Left kidney (tissue), 1 donor: ENCODE measurements at regions not wholly inside any gene's neighbourhood (a gene's known extent, or its start where the extent isn't known, plus 50 kb on each side); places are given as distances from the start of the nearest gene placed in this dataset.
"Not testable (repeated sequence)": the region's sequence is repeated elsewhere in the genome, so short reads cannot be mapped to it uniquely, and the experiment has no call there.

Experiments
- DNase-seq: peaks from one replicate; pipeline ENCODE4 v3.0.0-alpha.2; 2013

- DNase-seq: no peak
Observed at GRCh38 chr11:92026664-92027063, 198.0 kb upstream of the FAT3 start.

GRCh38 chr11:92024788-92025187 lies 199.8 kb upstream of the FAT3 start:
- DNase-seq: no peak

- DNase-seq: no peak
Observed at GRCh38 chr11:92022499-92022898, 202.1 kb upstream of the FAT3 start.

GRCh38 chr11:92018332-92018731 lies 206.3 kb upstream of the FAT3 start:
- DNase-seq: no peak

GRCh38 chr11:92008249-92008648 lies 216.4 kb upstream of the FAT3 start:
- DNase-seq: no peak

GRCh38 chr11:92002568-92002967 lies 222.1 kb upstream of the FAT3 start:
- DNase-seq: no peak

- DNase-seq: no peak
Observed at GRCh38 chr11:91998481-91998880, 226.1 kb upstream of the FAT3 start.

GRCh38 chr11:91997226-91997625 lies 227.4 kb upstream of the FAT3 start:
- no peak for DNase-seq

GRCh38 chr11:91996526-91996925 lies 228.1 kb upstream of the FAT3 start:
- no peak for DNase-seq

GRCh38 chr11:91988443-91988842 lies 236.2 kb upstream of the FAT3 start:
- DNase-seq: not testable (repeated sequence)

GRCh38 chr11:91986218-91986617 lies 238.4 kb upstream of the FAT3 start:
- DNase-seq: no peak

- no peak for DNase-seq
Observed at GRCh38 chr11:91984033-91984584, 240.5 kb upstream of the FAT3 start.

- DNase-seq: no peak
Observed at GRCh38 chr11:91981995-91982394, 242.6 kb upstream of the FAT3 start.

- DNase-seq: no peak
Observed at GRCh38 chr11:91979775-91980174, 244.8 kb upstream of the FAT3 start.

GRCh38 chr11:91978747-91979146 lies 245.9 kb upstream of the FAT3 start:
- no peak for DNase-seq

GRCh38 chr11:91972665-91973266 lies 251.9 kb upstream of the FAT3 start:
- DNase-seq: no peak

- DNase-seq: no peak
Observed at GRCh38 chr11:91970624-91971023, 254.0 kb upstream of the FAT3 start.

- no peak for DNase-seq
Observed at GRCh38 chr11:91969486-91969885, 255.1 kb upstream of the FAT3 start.

- DNase-seq: no peak
Observed at GRCh38 chr11:91967691-91968045, 256.9 kb upstream of the FAT3 start.

- peak; percentile 28 for DNase-seq
Observed at GRCh38 chr11:91967026-91967690, 257.5 kb upstream of the FAT3 start.

- no peak for DNase-seq
Observed at GRCh38 chr11:91966368-91966767, 258.2 kb upstream of the FAT3 start.

GRCh38 chr11:91960770-91961169 lies 263.8 kb upstream of the FAT3 start:
- no peak for DNase-seq

GRCh38 chr11:91959411-91959810 lies 265.2 kb upstream of the FAT3 start:
- DNase-seq: no peak

GRCh38 chr11:91956711-91957110 lies 267.9 kb upstream of the FAT3 start:
- DNase-seq: no peak
